CD14-positive monocyte (primary cell): ENCODE measurements at regions not wholly inside any gene's neighbourhood (a gene's known extent, or its start where the extent isn't known, plus 50 kb on each side); places are given as distances from the start of the nearest gene placed in this dataset.

Source experiments
- DNase-seq, 3 donors: peaks; one replicate each; pipeline ENCODE4 v3.0.0-alpha.2; 2011 to 2022
- H2AFZ ChIP-seq: 2 replicates; pipeline ENCODE4 v1.6.0; 2012; ENCODE audit warnings: mild to moderate bottlenecking, low read depth, low read length, inconsistent platforms; ENCODE audit not compliant: insufficient read depth, poor library complexity, severe bottlenecking
- H3K27ac ChIP-seq, 2 donors: 1 replicate in 1 of 2; 2 replicates in 1 of 2; pipeline ENCODE4 v1.5.1; 2012 to 2013; ENCODE audit warnings: low read length in 2 of 2, control low read depth in 1 of 2, inconsistent platforms in 1 of 2, low read depth in 1 of 2, mild to moderate bottlenecking in 1 of 2
- H3K27me3 ChIP-seq, 2 donors: one replicate each; pipeline versions ENCODE4 v1.6.0 to v1.6.1; 2011 to 2013; ENCODE audit warnings: low read length in 2 of 2; ENCODE audit not compliant: control insufficient read depth in 2 of 2, insufficient read depth in 2 of 2
- H3K36me3 ChIP-seq, 2 donors: replicated peaks in 1 of 2; 1 replicate in 1 of 2; 2 replicates in 1 of 2; pipeline versions ENCODE4 v1.5.1 to v1.6.1; 2012 to 2013; ENCODE audit warnings: low read length in 2 of 2, control low read depth in 1 of 2, inconsistent platforms in 1 of 2, mild to moderate bottlenecking in 1 of 2; ENCODE audit not compliant: insufficient read depth in 2 of 2, control insufficient read depth in 1 of 2
- H3K4me1 ChIP-seq, 2 donors: 1 replicate in 1 of 2; 2 replicates in 1 of 2; pipeline versions ENCODE4 v1.5.1 to v1.6.1; 2012 to 2013; ENCODE audit warnings: low read length in 2 of 2, control low read depth in 1 of 2, inconsistent platforms in 1 of 2, mild to moderate bottlenecking in 1 of 2, moderate library complexity in 1 of 2; ENCODE audit not compliant: insufficient read depth in 2 of 2, control insufficient read depth in 1 of 2
- H3K4me2 ChIP-seq: replicated peaks from 2 replicates; pipeline ENCODE3; 2012; ENCODE audit warnings: low read length, moderate library complexity, mild to moderate bottlenecking; ENCODE audit not compliant: poor library complexity, severe bottlenecking; ENCODE audit errors: extremely low read depth
- H3K4me3 ChIP-seq, 3 experiments: fragments of 200-600 bp in 1 of 3; sonication (generic) in 1 of 3; replicated peaks in 1 of 3; 1 replicate in 2 of 3; 2 replicates in 1 of 3; pipeline ENCODE4 v1.5.1; 2011 to 2013; ENCODE audit warnings: low read length in 3 of 3, mild to moderate bottlenecking in 3 of 3, control low read depth in 2 of 3, low read depth in 2 of 3, inconsistent platforms in 1 of 3, moderate library complexity in 1 of 3
- H3K79me2 ChIP-seq: 2 replicates; pipeline ENCODE4 v1.6.0; 2012; ENCODE audit warnings: mild to moderate bottlenecking, control low read depth, inconsistent platforms, low read length, moderate library complexity; ENCODE audit not compliant: insufficient read depth
- H3K9ac ChIP-seq: 2 replicates; pipeline ENCODE4 v1.6.0; 2017; ENCODE audit warnings: low read length, mild to moderate bottlenecking; ENCODE audit not compliant: insufficient read depth, poor library complexity, severe bottlenecking
- H3K9me3 ChIP-seq, 2 donors: replicated peaks in 1 of 2; 1 replicate in 1 of 2; 2 replicates in 1 of 2; pipeline versions ENCODE4 v1.5.1 to v1.6.1; 2012 to 2013; ENCODE audit warnings: low read length in 2 of 2, control low read depth in 1 of 2; ENCODE audit not compliant: control insufficient read depth in 1 of 2, insufficient read depth in 1 of 2
- H4K20me1 ChIP-seq: 2 replicates; pipeline ENCODE4 v1.6.0; 2012; ENCODE audit warnings: mild to moderate bottlenecking, low read length, control low read depth, moderate library complexity; ENCODE audit not compliant: insufficient read depth
- H3K27ac Mint-ChIP-seq, 7 donors: one replicate each; pipeline ENCODE4 v1.8.0; 2020; ENCODE audit warnings: mild to moderate bottlenecking in 7 of 7, mixed read lengths in 7 of 7, moderate library complexity in 6 of 7, inconsistent platforms in 2 of 7
- H3K27me3 Mint-ChIP-seq, 3 donors: one replicate each; pipeline ENCODE4 v1.8.0; 2021 to 2022; ENCODE audit warnings: low read depth in 3 of 3, mild to moderate bottlenecking in 3 of 3, mixed read lengths in 3 of 3, moderate library complexity in 3 of 3, inconsistent platforms in 1 of 3
- H3K36me3 Mint-ChIP-seq, 2 donors: one replicate each; pipeline ENCODE4 v1.8.0; 2020; ENCODE audit warnings: mixed read lengths in 2 of 2, inconsistent platforms in 1 of 2, mild to moderate bottlenecking in 1 of 2
- H3K4me1 Mint-ChIP-seq: one replicate; pipeline ENCODE4 v1.8.0; 2020; ENCODE audit warnings: mild to moderate bottlenecking, mixed read lengths
- H3K4me3 Mint-ChIP-seq, 2 donors: one replicate each; pipeline ENCODE4 v1.8.0; 2020; ENCODE audit warnings: mild to moderate bottlenecking in 2 of 2, mixed read lengths in 2 of 2, moderate library complexity in 1 of 2
- H3K9me3 Mint-ChIP-seq, 7 donors: one replicate each; pipeline ENCODE4 v1.8.0; 2020 to 2022; ENCODE audit warnings: mixed read lengths in 7 of 7, mild to moderate bottlenecking in 6 of 7, moderate library complexity in 6 of 7, inconsistent platforms in 2 of 7
- CTCF ChIP-seq: fragments of 200-600 bp; IDR thresholded peaks from one replicate; pipeline ENCODE4 v1.8.0; 2022; ENCODE audit warnings: antibody characterized with exemption, mild to moderate bottlenecking
- WGBS: methylation state at CpG from one replicate; pipeline ENCODE4 v1.1.5; 2013; ENCODE audit warnings: missing lambda C conversion rate; ENCODE audit not compliant: insufficient coverage; 5-methylcytosine and 5-hydroxymethylcytosine counted together
- intact Hi-C, 2 donors: fragments of 100-400 bp; cut with micrococcal nuclease; formaldehyde crosslinking; loops; one replicate each; pipeline versions ENCODE4 v1.15.0 to v1.15.1; 2023

GRCh38 chr7:121752706-121753105 lies 120.3 kb upstream of the PTPRZ1 start:
- H3K27me3 ChIP-seq = no peaks in the 10 kb centered on the region
- no peak for TF ChIP-seq CTCF
- no peak overlapping the region for H3K4me2 ChIP-seq
- WGBS = 30% methylated on average over 2 of the region's 4 CpGs
- no peak overlapping the region for H3K4me3 ChIP-seq
- H4K20me1 ChIP-seq = no peaks in the 10 kb centered on the region
- Mint-ChIP-seq H3K27me3 (peaks cover 0 to 1% (median 0%) of the 10 kb centered on the region in 3 donors), H3K4me3 (no peak overlapping the region), H3K27ac (no peak overlapping the region), H3K4me1 (no peaks in the 10 kb centered on the region), H3K9me3 (no peaks in the 10 kb centered on the region), H3K36me3 (no peaks in the 10 kb centered on the region)
- H3K4me1 ChIP-seq = no peaks in the 10 kb centered on the region
- no peaks in the 10 kb centered on the region for H3K9me3 ChIP-seq
- no peaks in the 10 kb centered on the region for H3K79me2 ChIP-seq
- no peak for DNase-seq
- intact Hi-C loops = no loop called here
- H3K27ac ChIP-seq = no peak overlapping the region
- no peaks in the 10 kb centered on the region for H3K36me3 ChIP-seq
- H2AFZ ChIP-seq = no peak overlapping the region
- H3K9ac ChIP-seq = no peak overlapping the region

GRCh38 chr7:121748546-121748945 lies 124.4 kb upstream of the PTPRZ1 start:
- Mint-ChIP-seq H3K4me1 (no peaks in the 10 kb centered on the region), H3K27me3 (peaks cover 0 to 1% (median 0%) of the 10 kb centered on the region in 3 donors), H3K36me3 (no peaks in the 10 kb centered on the region), H3K4me3 (no peak overlapping the region), H3K27ac (no peak overlapping the region), H3K9me3 (peaks cover 0 to 2% (median 0%) of the 10 kb centered on the region in 7 donors)
- DNase-seq = no peak
- Histone ChIP-seq H4K20me1 (no peaks in the 10 kb centered on the region), H3K9me3 (no peaks in the 10 kb centered on the region), H3K36me3 (no peaks in the 10 kb centered on the region), H3K4me3 (no peak overlapping the region), H3K9ac (no peak overlapping the region), H3K27me3 (no peaks in the 10 kb centered on the region), H3K79me2 (no peaks in the 10 kb centered on the region), H2AFZ (no peak overlapping the region), H3K4me1 (no peaks in the 10 kb centered on the region), H3K27ac (no peak overlapping the region), H3K4me2 (no peak overlapping the region)
- no peak for TF ChIP-seq CTCF
- intact Hi-C loops = no loop called here
- WGBS = 33% methylated on average over 1 of the region's 1 CpG
